ENCODE measurements at regions not wholly inside any gene's neighbourhood (a gene's known extent, or its start where the extent isn't known, plus 50 kb on each side); places are given as distances from the start of the nearest gene placed in this dataset.

DNA sequence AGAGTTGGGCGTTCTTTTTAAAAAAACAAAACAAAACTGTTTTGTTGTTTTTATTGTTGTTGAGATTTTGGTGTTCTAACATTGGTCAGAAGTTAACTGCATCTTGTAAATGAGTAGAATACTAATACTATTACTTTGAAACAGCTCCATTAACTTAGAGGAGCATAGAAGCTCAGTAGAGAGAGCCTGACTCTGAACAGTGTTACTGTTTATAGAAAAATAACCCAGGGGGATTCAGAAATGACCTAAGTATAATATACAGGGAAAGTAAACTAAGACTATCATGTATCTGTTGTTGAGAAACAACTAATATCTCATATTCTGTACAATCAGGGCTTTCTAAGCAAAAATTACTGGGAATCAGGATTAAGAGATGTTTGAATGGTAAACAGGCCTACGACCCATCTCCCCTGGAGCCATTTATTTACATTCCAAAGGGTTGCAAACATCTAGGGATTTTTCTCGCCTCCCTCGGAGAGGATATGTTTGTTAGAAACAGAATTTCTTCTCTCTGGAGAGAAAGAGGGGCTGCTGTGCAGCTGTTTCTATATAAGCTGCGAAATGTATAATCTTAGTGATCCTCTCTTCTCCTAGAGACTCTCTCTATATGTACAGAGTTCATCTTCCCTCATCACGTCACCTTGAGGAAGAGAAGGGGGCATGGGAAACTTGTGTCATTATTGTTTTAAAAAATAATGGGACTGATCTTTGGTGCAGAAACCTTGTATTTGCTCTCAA is 827.5 kb upstream of the DPPA4 start:
- Histone ChIP-seq H3K36me3 (ENCODE audit: control insufficient read depth, insufficient read depth, low read length) (no peaks in the 10 kb centered on the region), H3K27me3 (ENCODE audit: control insufficient read depth, insufficient read depth, low read length) (no peaks in the 10 kb centered on the region), H3K4me3 (ENCODE audit: low read depth, low read length) (no peak overlapping the region)
- no peak for DNase-seq (ENCODE audit: low read depth)
- TF ChIP-seq, protein P1, sequence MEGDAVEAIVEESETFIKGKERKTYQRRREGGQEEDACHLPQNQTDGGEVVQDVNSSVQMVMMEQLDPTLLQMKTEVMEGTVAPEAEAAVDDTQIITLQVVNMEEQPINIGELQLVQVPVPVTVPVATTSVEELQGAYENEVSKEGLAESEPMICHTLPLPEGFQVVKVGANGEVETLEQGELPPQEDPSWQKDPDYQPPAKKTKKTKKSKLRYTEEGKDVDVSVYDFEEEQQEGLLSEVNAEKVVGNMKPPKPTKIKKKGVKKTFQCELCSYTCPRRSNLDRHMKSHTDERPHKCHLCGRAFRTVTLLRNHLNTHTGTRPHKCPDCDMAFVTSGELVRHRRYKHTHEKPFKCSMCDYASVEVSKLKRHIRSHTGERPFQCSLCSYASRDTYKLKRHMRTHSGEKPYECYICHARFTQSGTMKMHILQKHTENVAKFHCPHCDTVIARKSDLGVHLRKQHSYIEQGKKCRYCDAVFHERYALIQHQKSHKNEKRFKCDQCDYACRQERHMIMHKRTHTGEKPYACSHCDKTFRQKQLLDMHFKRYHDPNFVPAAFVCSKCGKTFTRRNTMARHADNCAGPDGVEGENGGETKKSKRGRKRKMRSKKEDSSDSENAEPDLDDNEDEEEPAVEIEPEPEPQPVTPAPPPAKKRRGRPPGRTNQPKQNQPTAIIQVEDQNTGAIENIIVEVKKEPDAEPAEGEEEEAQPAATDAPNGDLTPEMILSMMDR (IDR thresholded peaks at IDR 0.05; ENCODE audit: insufficient read depth, low read length, poor library complexity, severe bottlenecking) = no peak

DNA sequence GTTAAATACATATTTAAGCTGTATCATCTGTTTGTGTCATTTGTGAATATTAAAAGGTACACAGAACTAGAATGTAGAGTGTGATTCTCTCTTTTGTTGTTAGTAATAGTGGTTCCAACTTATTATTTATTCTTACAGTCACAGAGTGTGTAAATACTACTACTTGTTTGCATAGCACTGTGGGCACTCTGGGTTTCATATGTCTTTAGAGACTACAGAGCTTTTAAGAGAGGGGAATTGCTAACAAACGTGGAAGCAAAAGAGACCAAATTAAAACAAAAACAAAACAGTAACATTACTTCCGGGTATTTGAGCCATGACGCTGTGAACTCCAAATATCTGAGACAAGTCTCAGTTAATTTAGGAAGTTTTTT is 828.0 kb upstream of the DPPA4 start:
- no peaks in the 10 kb centered on the region for H3K27me3 ChIP-seq (ENCODE audit: control insufficient read depth, insufficient read depth, low read length)
- TF ChIP-seq, protein P1 (IDR thresholded peaks at IDR 0.05; ENCODE audit: insufficient read depth, low read length, poor library complexity, severe bottlenecking) = no peak
- DNase-seq (ENCODE audit: low read depth) = no peak
- no peak overlapping the region for H3K4me3 ChIP-seq (ENCODE audit: low read depth, low read length)
- no peaks in the 10 kb centered on the region for H3K36me3 ChIP-seq (ENCODE audit: control insufficient read depth, insufficient read depth, low read length)

DNA sequence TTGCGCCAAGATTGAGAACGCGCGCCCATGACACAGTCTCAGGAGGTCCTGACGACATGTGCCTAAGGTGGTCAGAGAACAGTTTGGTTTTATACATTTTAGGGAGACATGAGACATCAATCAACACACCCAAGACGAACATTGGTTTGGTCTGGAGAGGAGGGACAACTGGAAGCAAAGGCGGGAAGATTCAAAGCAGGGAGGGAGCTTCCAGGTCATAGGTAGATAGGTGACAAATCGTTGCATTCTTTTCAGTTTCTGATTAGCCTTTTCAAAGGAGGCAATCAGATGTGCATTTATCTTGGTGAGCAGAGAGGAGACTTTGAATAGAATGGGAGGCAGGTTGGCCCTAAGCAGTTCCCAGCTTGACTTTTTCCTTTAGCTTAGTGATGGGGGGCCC is 828.4 kb upstream of the DPPA4 start:
- DNase-seq (ENCODE audit: low read depth) = no peak
- TF ChIP-seq, protein P1 (IDR thresholded peaks at IDR 0.05; ENCODE audit: insufficient read depth, low read length, poor library complexity, severe bottlenecking) = no peak
- H3K4me3 ChIP-seq (ENCODE audit: low read depth, low read length) = no peak overlapping the region
- no peaks in the 10 kb centered on the region for H3K27me3 ChIP-seq (ENCODE audit: control insufficient read depth, insufficient read depth, low read length)
- no peaks in the 10 kb centered on the region for H3K36me3 ChIP-seq (ENCODE audit: control insufficient read depth, insufficient read depth, low read length)

DNA sequence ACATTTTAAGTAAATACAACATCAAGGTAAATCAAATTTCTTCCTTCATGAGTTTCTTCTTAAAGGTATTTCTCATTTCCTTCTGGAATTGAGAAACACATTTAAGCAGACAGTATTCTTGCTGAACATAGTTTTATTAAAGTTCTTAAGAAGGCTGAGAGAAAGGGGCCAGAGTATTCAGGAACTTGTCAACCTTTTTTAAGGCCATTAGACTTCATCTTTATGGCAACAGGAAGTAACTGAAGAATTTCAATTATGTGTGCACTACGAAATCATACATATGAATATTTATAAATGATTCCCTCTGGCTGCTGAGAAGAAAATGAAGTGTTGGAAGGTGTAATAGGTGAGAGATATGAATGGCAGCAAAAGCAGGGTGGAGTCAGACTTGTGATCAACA is 829.4 kb upstream of the DPPA4 start:
- TF ChIP-seq, protein P1 (IDR thresholded peaks at IDR 0.05; ENCODE audit: insufficient read depth, low read length, poor library complexity, severe bottlenecking) = no peak
- H3K4me3 ChIP-seq (ENCODE audit: low read depth, low read length) = no peak overlapping the region
- no peak for DNase-seq (ENCODE audit: low read depth)
- H3K27me3 ChIP-seq (ENCODE audit: control insufficient read depth, insufficient read depth, low read length) = no peaks in the 10 kb centered on the region
- no peaks in the 10 kb centered on the region for H3K36me3 ChIP-seq (ENCODE audit: control insufficient read depth, insufficient read depth, low read length)

DNA sequence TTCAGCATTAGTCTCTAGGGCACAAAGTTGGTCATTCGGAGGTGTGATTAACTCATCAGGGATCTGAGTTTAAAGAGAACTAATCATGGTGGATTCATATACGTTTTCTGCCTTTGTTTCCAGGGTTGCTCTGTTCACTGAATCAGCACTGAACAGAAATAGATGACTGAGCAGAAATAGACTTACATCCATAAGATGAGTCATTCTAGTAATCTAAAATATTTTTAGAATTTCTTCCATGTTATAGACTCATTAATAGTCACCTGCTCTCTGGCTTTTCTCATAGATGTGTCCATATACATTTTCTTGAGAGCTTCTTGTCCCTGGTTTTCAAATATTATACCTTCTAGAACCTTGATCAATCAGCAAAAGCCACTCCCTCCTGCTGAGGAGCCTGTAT is 837.6 kb upstream of the DPPA4 start:
- H3K4me3 ChIP-seq (ENCODE audit: low read depth, low read length) = no peak overlapping the region
- H3K27me3 ChIP-seq (ENCODE audit: control insufficient read depth, insufficient read depth, low read length) = no peaks in the 10 kb centered on the region
- TF ChIP-seq, protein P1 (IDR thresholded peaks at IDR 0.05; ENCODE audit: insufficient read depth, low read length, poor library complexity, severe bottlenecking) = no peak
- H3K36me3 ChIP-seq (ENCODE audit: control insufficient read depth, insufficient read depth, low read length) = no peaks in the 10 kb centered on the region
- DNase-seq (ENCODE audit: low read depth) = no peak

DNA sequence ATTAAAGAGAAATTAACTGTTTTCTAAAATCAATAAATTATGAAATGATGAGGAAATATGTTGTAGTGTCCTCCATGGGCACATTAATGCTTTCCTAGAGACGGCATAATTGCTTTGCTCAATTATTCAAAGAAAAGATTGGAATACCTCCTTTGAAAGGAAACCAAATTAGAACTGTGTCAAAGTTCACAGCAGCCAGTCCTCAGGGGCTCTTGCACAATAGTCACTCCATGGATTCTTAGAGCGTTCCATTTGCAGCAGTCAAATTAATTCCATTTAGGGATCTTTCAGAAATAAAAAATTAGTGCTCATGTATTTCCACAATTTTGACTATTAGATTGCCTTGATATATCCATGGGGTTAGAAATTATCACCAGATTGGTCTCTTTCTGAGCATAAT is 841.6 kb upstream of the DPPA4 start:
- no peak for DNase-seq (ENCODE audit: low read depth)
- Histone ChIP-seq H3K4me3 (ENCODE audit: low read depth, low read length) (no peak overlapping the region), H3K36me3 (ENCODE audit: control insufficient read depth, insufficient read depth, low read length) (no peaks in the 10 kb centered on the region), H3K27me3 (ENCODE audit: control insufficient read depth, insufficient read depth, low read length) (no peaks in the 10 kb centered on the region)
- TF ChIP-seq, protein P1 (IDR thresholded peaks at IDR 0.05; ENCODE audit: insufficient read depth, low read length, poor library complexity, severe bottlenecking) = no peak

Data from kidney epithelial cell (primary cell).